T-helper 1 cell treated with Interleukin-12 subunit alpha and Interleukin-12 subunit beta and Interleukin-4 antibody, amounts not matched to agents 30 ng/mL and 1 ng/mL, for 36 hours (primary cell): ENCODE measurements at regions not wholly inside any gene's neighbourhood (a gene's known extent, or its start where the extent isn't known, plus 50 kb on each side); places are given as distances from the start of the nearest gene placed in this dataset.
"Not testable (repeated sequence)": the region's sequence is repeated elsewhere in the genome, so short reads cannot be mapped to it uniquely, and the experiment has no call there.

ENCODE experiments used
- intact Hi-C: fragments of 100-400 bp; cut with micrococcal nuclease; formaldehyde crosslinking; loops from one replicate; pipeline ENCODE4 v1.15.1; 2024

GRCh38 chr1:61028136-61028535 lies 54.2 kb upstream of the NFIA start:
- intact Hi-C loops = no loop called here

DNA sequence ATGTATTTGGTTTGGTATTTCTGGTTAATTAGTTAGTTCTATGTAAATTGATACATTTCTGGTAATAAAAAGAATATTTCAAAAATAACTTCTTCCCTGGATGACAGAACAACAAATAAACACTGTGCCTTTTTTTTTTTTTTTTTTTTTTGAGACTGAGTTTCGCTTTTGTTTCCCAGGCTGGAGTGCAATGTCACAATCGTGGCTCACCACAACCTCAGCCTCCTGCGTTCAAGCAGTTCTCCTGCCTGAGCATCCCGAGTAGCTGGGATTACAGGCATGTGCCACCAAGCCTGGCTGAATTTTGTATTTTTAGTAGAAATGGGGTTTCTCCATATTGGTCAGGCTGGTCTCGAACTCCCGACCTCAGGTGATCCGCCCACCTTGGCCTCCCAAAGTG lies 64.3 kb upstream of the NFIA start:
- intact Hi-C loops = not testable (repeated sequence)

DNA sequence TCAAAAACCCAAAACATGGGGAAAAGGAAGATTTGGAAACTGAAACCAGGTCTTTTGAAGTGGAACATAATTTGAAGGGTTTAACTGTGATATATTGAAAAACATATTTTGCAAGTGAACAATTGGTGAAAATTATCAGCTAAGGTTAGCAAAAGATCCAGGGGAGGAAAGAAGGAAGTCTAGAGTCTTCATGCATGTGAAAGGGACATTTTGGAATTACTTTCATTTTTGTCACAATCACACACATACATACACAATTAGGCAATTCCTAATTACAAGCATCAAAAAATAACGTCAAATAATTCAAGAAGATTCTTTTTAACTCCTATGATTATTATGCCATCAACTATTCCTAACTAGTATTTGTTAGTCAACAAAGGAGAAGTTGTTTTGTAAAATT lies 64.7 kb upstream of the NFIA start:
- intact Hi-C loops = no loop called here

GRCh38 chr1:61013946-61014667 lies 68.3 kb upstream of the NFIA start:
- intact Hi-C loops = loop anchor here (2.0 kb wide), 1 partner anchor 49 kb away; no protein-coding TSS in a partner anchor

DNA sequence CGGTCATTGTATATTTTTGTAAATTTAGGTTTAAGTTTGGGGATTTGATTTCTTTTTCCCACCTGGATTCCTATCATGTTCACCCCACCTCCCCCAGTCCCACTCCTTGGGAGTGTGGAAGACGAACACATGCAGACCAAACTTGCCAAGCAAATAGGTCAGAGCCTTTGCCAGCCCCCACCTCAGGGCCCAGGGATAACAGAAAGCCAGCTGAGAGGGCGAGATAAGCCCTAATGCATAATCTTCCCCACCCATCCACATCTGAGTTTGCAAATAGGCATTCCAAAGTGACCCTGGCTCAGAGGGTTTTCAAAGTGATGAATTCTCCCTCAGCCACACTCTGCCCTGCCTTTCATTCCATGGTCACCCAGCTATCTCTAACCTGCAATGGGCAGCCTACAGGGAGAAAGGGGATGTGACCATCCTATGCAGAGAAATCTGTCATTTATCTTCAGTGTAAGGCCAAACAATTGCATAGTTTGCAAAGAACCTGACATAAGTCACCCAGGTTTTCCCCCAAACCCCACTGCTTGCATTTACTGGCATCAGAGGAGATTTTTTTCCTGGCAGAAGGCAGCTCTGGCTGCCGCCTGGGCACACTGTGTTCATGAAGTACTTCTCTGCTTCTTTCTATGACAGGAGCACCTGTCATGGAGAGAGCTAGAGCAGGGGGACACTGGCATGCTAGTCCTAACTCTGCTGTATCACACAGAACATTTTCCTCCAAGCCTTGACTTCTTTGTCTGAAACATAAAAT lies 69.0 kb upstream of the NFIA start:
- intact Hi-C loops = loop anchor here (2.0 kb wide), 1 partner anchor 49 kb away; no protein-coding TSS in a partner anchor

DNA sequence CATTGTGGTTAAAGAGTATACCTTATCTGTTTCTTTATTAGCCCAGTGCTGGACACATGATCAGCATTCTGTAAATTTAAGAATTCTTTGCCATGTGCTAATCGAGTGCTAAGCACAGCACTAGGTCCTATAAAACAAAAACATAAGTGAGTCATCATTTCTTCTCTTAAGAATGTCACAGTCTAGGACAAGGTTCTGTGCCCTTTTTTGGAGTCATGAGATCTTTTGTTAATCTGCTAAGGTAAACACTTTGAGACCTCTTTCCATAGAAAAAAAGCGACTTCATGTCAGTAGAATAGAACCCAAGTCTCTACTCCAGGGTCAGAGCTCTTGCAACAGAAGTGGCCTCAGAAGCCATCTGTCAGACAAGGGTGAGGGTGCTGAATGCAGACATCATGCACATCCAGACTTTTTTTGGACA lies 70.0 kb upstream of the NFIA start:
- intact Hi-C loops = loop anchor here (2.0 kb wide), 1 partner anchor 48 kb away; no protein-coding TSS in a partner anchor

GRCh38 chr1:61011561-61012263 lies 70.6 kb upstream of the NFIA start:
- intact Hi-C loops = loop anchor here (2.0 kb wide), 1 partner anchor 47 kb away; no protein-coding TSS in a partner anchor

GRCh38 chr1:61007534-61008364 lies 74.6 kb upstream of the NFIA start:
- intact Hi-C loops = no loop called here

DNA sequence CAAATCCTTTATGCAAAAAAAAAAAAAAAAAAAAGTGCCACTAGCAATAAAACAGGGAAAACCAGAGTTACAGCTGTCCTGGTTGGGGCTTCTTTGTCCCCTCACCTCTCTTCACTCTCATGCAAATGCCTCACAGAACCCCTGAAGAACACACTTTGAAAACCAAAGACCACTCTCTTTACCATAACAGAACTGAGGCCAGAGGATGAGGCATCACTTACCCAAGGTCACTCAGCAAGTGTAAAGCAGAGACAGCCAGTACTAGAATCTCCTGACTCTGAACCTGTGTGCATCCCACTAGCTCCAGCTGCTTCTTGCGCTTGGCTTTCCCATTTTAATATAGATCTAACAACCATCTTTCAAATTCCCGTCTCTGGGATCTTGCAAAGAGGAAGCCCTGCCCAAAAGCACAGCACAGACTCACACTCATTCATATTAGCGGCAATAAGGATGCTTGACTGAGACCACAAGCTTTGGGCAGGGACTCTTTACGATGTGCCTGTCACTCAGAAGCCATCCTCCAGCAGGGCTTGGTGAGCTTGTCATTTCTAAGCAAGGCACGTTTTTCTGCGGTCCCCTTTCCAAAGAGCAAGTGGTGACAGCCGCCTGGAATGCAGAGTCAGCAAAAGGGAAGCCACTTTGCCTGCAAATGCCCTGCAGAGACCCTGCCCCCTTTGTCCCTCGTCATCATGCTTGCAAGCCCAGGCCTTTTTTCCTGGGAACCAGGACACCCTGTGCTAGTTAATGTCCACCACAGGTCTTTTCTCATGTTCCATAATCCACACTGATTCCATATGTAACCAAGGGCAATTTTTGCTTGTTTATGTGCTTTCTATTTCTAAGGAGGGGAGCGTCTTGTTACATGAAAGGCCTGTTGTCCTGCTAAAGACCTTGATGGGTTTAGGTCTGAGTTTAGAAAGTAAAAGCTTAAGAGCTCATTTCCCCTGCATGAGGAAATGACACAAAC lies 76.5 kb upstream of the NFIA start:
- intact Hi-C loops = no loop called here

DNA sequence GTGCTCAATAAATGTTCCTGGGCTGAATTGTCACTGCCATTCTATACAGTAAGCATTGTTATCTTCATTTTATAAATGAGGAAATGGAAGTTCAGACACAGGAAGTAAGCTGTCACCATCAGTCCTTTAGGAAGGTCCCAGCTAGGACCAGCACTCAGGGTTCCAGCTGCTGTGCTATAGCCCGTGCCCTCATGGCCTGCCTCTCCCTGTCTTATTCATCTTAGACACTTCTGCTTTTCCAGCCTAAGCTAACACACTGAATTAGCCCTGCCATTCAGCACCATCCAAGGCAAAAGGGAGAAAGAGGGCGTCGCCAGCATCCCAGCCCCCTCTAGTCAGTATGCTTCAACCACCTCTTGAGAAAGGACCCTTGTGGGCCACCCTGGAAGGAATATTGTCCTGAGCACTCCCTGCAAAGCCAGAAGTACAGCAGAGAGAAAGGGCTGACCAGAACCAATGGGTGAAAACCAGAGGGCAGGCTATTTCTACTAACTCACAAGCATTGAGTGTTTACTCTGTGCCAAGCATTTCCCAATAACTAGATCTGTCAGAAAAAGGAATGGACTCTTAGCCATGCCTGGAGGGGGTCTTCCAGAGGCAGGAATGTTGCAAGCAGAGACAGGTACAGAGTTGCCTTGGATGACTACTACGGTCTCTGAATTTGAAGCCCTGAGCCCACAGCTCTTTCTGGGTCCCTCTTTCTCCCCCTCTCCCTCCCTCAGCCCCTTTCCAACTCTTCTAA lies 77.9 kb upstream of the NFIA start:
- intact Hi-C loops = no loop called here

DNA sequence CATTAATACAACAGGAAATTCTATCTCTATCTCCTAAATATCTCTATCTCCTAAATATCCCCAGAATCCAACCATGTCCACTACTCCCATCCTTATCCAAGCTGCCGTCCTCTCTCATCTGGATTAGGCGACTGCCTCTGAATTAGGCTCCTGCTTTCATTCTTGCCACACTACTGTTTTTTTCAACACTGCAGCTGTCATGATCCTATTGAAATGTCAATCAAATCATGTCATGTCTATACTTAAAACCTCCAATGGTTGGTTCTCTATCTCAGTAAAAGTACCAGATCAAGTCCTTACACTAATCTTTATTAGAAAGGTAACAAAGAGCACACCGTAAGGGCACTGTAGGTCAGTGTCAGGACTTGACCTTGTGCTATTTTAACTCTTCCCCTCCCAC lies 82.0 kb upstream of the NFIA start:
- intact Hi-C loops = no loop called here

DNA sequence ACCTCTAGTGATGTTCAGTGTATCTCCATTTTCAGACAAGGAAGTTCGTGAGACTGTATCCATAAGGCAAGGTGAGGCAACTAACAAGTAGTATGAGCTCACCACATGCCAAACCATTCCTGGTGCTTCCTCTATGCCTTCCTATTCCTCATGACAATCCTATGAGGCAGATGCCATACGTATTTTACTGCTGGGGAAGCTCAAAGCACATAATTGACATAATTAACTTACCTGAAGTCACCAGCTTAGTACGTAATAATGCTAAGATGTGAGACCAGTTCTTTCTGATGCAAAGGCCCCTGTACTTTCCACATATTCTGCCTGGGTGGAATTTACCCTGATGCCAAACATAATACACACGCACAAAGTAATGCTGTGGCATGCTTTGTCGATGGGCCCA lies 83.6 kb upstream of the NFIA start:
- intact Hi-C loops = no loop called here

GRCh38 chr1:60994828-60995492 lies 87.4 kb upstream of the NFIA start:
- intact Hi-C loops = no loop called here

DNA sequence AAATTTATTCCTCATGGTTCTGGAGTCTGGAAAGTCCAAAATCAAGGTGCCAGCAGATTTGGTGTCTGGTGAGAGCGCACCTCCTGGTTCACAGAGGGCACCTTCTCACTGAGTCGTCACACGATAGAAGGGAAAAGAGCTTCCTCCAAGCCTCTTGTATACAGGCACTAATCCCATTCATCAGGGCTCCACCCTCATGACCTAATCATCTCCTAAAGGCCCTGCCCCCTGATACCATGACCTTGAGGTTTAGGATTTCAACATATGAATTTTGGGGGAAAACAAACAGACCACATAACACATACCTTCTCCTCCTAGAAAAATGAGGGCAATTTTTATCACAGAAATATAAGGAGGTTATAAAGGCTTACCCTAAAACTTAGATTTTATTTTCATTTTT lies 88.0 kb upstream of the NFIA start:
- intact Hi-C loops = no loop called here

DNA sequence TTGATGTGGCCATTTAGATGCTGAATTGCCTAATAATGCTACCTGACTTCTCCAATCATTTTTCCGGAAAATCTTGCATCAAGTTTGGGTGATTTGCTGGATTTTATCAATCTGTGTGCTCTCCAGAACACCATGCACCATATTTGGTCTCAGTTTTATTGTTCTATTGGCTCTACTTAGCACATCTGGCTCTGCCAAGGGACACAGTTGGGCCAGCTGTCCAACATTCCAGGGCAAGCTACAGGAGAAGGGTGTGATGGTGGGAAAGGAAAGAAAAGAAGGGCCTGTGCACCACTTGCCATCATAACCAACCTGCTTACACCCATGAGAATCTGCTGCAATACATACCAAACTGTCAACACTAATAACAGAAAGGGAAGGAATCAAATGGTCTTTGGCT lies 90.2 kb upstream of the NFIA start:
- intact Hi-C loops = no loop called here

GRCh38 chr1:60990714-60991090 lies 91.7 kb upstream of the NFIA start:
- intact Hi-C loops = no loop called here

DNA sequence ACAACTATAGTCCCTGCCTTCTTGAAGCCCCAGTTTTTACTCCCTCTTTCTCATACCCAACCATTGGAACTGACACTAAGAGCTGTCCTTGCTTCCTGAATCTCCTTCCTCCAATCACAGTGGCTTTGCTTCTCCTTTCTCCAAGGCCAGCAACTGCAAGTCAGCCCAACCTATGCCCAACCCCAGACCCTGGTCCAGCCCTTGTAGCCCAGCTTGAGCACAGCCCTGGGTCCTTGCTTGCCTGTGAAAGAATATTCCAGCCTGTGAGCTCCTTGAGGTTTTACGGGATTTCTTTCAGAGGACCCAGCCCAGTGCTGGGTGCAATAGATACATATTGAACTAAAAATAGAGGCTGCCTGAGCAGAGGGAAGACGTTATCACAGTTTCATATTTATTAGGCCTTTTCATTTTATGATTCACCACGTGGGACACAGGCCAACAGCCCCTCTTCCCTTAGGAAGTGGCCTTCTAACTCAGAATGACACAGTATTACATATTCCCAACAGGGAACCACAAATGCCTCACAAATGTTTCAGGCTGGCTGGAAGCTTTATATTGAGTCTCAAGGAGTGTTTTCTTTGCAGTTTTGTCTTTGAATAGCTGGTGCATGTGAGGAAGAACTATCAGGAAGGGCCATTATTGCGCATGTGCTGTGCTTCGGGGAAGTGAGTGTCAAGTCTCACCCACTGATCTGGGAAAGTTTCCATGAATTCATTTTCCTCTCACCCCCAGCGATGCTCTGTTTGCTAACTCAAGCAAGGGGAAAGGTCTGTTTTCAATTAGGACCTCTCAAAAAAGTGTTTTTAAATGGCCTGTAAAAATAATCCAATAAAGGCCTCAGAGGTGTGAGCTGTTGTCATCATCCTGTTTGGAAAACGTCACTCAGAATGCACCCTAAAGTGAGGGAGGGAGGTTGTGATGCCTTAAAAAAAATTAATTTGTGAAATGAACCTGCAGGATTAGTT lies 92.3 kb upstream of the NFIA start:
- intact Hi-C loops = no loop called here

GRCh38 chr1:60988891-60989290 lies 93.5 kb upstream of the NFIA start:
- intact Hi-C loops = no loop called here
